Heart left ventricle (tissue), 13 donors: ENCODE measurements at regions not wholly inside any gene's neighbourhood (a gene's known extent, or its start where the extent isn't known, plus 50 kb on each side); places are given as distances from the start of the nearest gene placed in this dataset.

ENCODE experiments used
- POLR2A ChIP-seq, 2 donors: fragments of 450-650 bp; IDR thresholded peaks; one replicate each; pipeline ENCODE4 v1.6.1; 2017; ENCODE audit warnings: antibody characterized with exemption in 2 of 2, mild to moderate bottlenecking in 2 of 2, moderate library complexity in 2 of 2
- TF ChIP-seq, protein P1 (sequence below), 12 donors: fragments of 200-600 bp; sonication (generic) in 4 of 12; IDR thresholded peaks; one replicate each; pipeline versions ENCODE4 v1.5.0 to v1.8.0; 2018 to 2022; ENCODE audit warnings: antibody characterized with exemption in 12 of 12, mild to moderate bottlenecking in 5 of 12
- donor health status: ischemic (EF 13 %, LVEDD 7.1; RV severe dilation, severe dysfunction).
- donor health status: DM: no; HTN: yes; CAD: no.
- donor health status: DM: no; HTN: no; CAD: no.
- donor health status: ischemic (EF 25% LVEDD 6.9; RV normal size, moderate dysfunction).
- donor health status: ischemic (EF 25% LVEDD 5.7; RV mildly dilated, moderate dysfunction).
- donor health status: ischemic (EF 35%, LVEDD 5.7; RV mildly dilated, moderate dysfunction).
- donor health status: nonischemic (EF 11% LVEDD 7.7; RV severe dilation, severe dysfunction).
- donor health status: DM: yes; HTN: yes; CAD: no.
- donor health status: PGD.
- donor health status: ischemic (EF 29% LVEDD 5.4; RV normal size, mild dysfunction).
- donor health status: nonischemic (EF 23%, LVEDD 6.1; RV moderate dilation, normal function).

GRCh38 chr20:24853916-24854315 lies 95.2 kb upstream of the CST7 start:
- TF ChIP-seq, protein P1, sequence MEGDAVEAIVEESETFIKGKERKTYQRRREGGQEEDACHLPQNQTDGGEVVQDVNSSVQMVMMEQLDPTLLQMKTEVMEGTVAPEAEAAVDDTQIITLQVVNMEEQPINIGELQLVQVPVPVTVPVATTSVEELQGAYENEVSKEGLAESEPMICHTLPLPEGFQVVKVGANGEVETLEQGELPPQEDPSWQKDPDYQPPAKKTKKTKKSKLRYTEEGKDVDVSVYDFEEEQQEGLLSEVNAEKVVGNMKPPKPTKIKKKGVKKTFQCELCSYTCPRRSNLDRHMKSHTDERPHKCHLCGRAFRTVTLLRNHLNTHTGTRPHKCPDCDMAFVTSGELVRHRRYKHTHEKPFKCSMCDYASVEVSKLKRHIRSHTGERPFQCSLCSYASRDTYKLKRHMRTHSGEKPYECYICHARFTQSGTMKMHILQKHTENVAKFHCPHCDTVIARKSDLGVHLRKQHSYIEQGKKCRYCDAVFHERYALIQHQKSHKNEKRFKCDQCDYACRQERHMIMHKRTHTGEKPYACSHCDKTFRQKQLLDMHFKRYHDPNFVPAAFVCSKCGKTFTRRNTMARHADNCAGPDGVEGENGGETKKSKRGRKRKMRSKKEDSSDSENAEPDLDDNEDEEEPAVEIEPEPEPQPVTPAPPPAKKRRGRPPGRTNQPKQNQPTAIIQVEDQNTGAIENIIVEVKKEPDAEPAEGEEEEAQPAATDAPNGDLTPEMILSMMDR (IDR thresholded peaks at IDR 0.05), result no peak
- no peak for TF ChIP-seq POLR2A (IDR thresholded peaks at IDR 0.05)
